ENCODE measurements at regions not wholly inside any gene's neighbourhood (a gene's known extent, or its start where the extent isn't known, plus 50 kb on each side); places are given as distances from the start of the nearest gene placed in this dataset.

- no peak for DNase-seq (ENCODE audit: low read depth)
Measured at GRCh38 chr3:22893101-22893500, 310.0 kb upstream of the UBE2E2 start.

- no peak for DNase-seq (ENCODE audit: low read depth)
Measured at GRCh38 chr3:22893644-22894325, 309.3 kb upstream of the UBE2E2 start.

- no peak for DNase-seq (ENCODE audit: low read depth)
Measured at GRCh38 chr3:22894865-22895264, 308.3 kb upstream of the UBE2E2 start.

DNA sequence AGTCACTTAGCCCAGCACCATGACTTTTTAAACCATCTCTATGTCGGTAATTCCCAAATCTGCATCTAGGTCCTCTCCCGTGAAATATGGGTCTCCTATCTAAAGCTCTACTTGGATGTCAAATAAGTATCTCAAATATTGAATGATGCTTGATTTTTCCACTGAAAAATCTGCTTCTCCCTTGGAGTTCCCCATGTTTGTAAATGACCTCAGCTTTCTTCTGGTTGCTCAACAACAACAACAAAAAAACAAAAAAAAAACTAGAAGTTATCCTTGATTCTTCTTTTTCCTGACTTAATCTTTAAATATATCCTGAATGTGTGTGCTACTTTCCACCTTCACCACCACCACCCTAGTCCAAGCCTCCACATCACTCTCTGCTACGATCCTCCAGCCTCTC lies 307.5 kb upstream of the UBE2E2 start:
- no peak for DNase-seq (ENCODE audit: low read depth)

DNA sequence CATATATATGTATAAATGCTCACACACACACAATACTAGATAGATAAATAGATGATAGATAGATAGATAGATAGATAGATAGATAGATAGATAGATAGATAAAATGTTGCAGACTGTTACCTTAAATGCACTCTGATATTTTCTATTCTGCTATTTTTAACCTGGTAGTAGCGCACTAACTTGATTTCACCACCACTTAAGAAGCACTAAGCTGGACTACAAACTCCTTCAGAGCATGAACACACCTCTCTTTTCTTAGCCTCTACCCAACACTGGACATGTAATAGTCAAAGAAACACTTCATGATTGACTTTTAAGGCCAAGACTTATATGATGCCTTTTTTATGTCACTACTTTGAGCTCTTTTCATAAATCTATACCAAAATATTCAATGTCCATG lies 304.6 kb upstream of the UBE2E2 start:
- DNase-seq (ENCODE audit: low read depth) = no peak

DNA sequence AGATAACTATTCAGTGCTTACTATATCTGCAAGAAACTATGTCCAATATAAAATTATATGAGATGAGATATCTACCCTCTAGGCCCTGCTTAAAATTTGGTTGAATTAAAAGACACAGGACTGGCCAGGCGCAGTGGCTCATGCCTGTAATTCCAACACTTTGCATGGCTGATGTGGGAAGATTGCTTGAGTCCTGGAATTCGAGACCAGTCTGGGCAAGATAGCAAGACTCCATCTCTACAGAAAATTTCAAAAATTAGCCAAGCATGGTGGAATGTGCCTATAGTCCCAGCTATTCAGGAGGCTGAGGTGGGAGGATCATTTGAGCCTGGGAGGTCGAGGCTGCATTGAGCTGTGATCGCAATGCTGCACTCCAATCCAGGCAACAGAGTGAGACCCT lies 303.7 kb upstream of the UBE2E2 start:
- DNase-seq (ENCODE audit: low read depth) = no peak

DNA sequence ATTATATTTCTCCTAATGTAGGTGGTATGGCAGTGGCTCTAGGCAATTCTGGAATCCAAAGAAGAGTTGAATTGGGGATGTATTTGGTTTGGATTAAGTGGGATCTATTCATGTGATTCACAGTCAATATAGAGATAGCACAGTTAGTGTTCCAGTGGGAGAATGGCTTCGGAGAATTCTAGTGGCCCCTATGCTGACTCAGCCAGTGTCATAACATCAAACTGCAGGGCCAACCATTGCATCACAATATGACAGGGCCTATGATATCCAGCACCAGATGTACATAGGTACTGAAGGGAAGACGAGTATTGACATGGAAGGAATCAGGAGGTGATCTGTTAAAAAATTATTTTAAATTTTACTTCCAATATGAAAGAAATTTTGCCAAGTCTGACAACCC lies 302.8 kb upstream of the UBE2E2 start:
- no peak for DNase-seq (ENCODE audit: low read depth)

- DNase-seq (ENCODE audit: low read depth) = no peak
Measured at GRCh38 chr3:22901684-22902083, 301.4 kb upstream of the UBE2E2 start.

DNA sequence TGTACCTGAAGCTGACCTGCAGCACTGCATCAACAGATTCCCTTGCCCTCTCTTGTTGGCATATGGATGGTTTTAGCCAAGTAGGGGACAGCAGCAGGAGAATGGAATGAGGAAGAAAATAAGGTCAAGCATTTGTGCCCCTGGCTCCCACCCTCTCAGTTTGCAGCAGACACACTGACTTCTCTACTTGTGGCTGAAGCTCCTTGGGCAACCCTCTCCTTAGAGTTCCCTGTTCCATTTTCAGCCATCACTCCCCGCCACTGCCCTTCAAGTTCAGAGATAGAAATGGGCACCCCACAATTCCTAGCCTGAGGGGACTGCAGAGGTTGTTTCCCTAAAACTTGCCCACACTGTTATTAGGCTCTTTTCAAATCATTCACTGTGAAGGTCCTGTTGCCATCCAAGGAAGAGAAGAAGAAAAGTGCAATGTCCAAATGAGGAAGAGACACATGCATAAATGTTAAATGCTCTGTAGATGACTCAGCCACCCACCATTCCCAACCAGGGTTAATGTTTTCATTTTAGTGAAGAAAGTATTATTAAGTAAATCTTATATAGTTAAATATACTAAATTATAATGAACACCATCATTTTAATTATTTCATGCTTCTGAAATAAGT lies 295.9 kb upstream of the UBE2E2 start:
- DNase-seq (ENCODE audit: low read depth) = no peak

DNA sequence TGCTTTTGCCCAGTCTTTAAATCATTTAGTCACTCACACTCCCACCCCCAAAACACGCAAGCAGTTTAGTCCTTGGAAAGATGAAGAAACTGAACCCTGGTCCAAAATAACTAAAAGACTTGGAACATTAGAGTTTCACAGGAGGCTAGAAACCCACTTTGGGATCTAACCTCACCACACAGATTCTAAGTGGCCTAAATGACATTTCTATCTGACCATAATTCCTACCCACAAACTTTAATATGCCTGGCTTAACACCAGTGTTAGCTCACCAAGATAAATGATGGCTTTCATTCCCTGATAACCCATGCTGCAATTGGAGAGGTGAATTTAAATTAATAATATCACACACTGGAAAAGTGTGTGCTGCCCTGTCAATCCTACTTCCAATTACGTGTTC lies 295.3 kb upstream of the UBE2E2 start:
- no peak for DNase-seq (ENCODE audit: low read depth)

DNA sequence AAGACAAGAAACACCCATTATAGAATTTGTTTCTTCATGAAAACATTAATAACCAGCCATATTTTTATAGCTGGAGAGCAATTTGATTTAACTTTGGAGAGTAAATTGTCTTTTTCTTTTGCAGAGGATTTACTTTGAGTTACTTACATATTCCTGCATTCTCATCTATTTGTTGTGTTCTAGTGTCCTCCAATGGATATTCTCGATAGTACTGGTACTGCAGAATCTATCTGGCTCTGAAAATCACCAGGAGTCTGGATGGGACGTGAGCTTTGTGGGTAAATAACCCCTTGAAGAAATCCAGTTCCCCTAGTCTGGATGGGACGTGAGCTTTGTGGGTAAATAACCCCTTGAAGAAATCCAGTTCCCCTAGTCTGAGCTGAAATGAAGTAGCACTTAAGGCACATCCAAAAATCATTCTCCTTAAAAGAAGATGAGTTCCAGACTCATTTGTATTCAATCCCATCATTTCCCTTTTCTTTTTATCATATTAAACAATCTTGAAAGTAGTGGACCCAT lies 294.1 kb upstream of the UBE2E2 start:
- DNase-seq (ENCODE audit: low read depth) = no peak

- DNase-seq (ENCODE audit: low read depth) = no peak
Measured at GRCh38 chr3:22916933-22917332, 286.2 kb upstream of the UBE2E2 start.

GRCh38 chr3:22920006-22920405 lies 283.1 kb upstream of the UBE2E2 start:
- DNase-seq (ENCODE audit: low read depth) = no peak

GRCh38 chr3:22922317-22922716 lies 280.8 kb upstream of the UBE2E2 start:
- peak; percentile 3 for DNase-seq (ENCODE audit: low read depth)

- no peak for DNase-seq (ENCODE audit: low read depth)
Measured at GRCh38 chr3:22923711-22924110, 279.4 kb upstream of the UBE2E2 start.

- no peak for DNase-seq (ENCODE audit: low read depth)
Measured at GRCh38 chr3:22928216-22929110, 274.7 kb upstream of the UBE2E2 start.

GRCh38 chr3:22933051-22933840 lies 269.9 kb upstream of the UBE2E2 start:
- DNase-seq (ENCODE audit: low read depth) = no peak

DNA sequence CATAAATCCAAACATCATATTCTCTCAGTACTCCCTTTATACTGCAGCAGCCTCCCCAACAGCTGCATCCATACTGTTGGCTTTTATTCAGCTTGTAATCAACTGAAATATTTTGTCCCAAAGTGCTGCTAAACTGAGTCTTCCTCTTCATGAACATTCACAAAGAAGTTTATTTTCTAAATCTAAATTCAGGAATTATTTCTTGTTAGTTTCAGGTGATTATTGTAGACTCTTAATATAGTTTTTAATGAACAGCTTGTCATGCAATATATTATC lies 269.3 kb upstream of the UBE2E2 start:
- no peak for DNase-seq (ENCODE audit: low read depth)

DNA sequence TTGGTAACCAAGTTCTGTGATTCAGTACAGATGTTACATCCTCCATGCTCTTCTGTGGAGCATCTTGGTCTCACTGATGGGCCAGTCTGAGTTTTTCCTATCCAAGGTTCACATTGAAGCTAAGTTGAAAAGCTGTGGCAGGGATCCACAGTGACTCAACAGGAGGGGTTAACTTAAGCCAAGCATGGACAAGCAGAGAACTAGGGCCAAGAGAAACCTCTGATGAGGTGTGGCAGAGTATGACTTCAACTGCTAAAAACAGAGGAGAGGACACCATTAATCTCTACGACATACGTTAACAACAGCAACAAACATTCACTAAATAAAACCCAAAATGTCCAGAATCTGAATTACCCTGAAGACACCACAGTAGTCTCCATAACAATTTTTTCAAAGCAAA lies 268.1 kb upstream of the UBE2E2 start:
- no peak for DNase-seq (ENCODE audit: low read depth)

GRCh38 chr3:22937536-22937935 lies 265.6 kb upstream of the UBE2E2 start:
- DNase-seq (ENCODE audit: low read depth) = no peak

- DNase-seq (ENCODE audit: low read depth) = no peak
Measured at GRCh38 chr3:22938739-22939138, 264.4 kb upstream of the UBE2E2 start.

DNA sequence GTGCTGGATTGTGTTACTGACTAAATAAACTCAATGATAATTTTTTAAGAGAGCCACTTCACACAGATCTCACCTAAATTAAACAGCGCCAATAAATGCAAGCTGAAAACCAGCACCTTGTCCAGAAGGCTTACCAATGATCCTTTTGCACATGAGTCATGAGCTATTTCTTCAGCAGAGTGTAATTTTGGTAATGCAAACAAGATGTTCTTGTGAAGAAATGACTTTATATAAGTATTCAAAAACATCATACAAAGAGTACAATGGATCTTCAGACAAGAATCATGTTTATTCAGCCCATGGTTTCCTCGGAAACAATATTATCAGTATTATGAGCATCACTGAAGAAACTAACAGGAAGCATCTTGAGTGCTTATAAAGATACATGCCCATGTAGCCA lies 263.8 kb upstream of the UBE2E2 start:
- no peak for DNase-seq (ENCODE audit: low read depth)

Measured in amniotic epithelial cell (primary cell).